HG03432 (cell line): ENCODE measurements at regions not wholly inside any gene's neighbourhood (a gene's known extent, or its start where the extent isn't known, plus 50 kb on each side); places are given as distances from the start of the nearest gene placed in this dataset.

Source experiments
- ATAC-seq: cut with Tn5 transposase; IDR thresholded peaks from one replicate; pipeline ENCODE4 v1.9.1; 2021; ENCODE audit warnings: mild to moderate bottlenecking, moderate library complexity; ENCODE audit not compliant: unreplicated experiment

DNA sequence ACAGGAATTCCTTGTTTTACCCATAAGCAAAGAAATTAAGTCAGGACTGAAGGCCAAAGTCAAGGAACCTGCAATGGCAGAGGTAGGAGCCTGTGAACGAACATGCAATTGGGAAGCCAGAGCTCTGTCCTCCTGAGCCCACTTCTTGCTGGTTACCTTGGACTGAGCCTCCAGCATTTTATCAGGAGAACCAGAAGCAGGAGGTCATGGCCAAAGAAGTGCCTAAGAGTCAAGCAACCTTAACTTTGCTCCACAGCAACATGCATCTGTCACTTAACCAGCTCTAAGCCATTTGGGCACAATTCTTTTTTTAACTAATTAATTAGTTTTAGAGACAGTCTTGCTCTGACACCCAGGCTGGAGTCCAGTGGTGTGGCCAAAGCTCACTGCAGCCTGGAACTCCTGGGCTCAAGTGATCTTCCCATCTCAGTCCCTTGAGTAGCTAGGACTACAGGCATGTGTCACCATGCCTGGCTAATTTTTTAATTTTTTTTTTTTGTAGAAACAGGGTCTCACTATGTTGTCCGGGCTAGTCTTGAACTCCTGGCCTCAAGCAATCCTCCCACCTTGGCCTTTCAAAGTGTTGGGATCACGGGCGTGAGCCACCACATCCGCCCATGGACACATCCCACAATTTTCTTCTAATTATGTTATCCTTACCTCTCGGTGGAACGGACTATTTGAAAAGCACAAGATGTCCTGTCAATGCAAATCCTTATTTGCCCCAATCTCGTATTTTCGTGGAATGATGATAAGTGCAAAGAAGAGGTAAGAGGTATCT lies 334.2 kb downstream of the CD83 start:
- ATAC-seq = no peak

DNA sequence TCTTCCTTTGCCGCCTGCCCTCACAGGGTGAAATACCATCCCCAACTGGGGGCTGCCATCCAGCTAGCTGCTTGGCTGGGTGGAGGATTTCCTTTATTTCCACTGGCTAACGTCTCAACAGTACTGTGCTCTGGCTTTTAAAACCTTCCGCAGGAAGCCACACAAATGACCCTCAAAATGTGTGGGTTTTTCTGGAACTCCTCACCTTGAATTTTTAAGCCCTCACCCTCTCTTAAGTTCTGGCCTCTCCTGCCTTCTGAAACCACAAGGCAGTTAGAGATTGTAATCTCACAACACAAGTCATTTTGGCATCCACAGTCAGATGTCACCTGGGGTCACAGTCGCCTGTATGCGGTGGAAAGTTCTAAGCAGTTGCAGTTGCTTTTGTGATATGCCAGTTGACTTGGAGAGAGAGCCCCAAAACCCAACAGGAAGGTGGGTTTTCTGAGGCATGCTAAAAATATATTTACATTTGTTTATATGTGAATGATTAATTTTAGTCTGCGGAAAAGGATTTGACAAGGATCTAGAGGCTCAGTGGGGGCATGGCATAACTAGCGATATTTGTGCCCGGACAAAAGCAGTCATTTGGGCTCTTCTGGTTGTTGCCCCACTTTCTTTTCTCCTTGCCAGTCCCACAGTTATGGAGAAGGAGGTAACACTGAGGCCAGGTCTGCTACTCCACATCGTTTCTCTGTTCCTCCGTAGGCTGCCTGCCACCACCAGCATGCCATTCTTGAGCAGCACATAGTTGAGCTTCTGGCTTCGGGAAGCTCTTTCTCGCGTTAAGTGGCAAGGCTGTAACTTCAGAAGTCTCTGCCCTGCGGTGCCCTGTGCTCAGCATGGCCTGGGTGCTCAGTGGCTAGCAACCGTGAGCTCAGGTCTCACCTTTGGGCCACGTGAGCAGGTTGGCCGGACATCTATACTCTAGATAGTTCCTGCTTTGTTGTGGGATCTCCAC lies 335.3 kb downstream of the CD83 start:
- peak; percentile 67 for ATAC-seq

DNA sequence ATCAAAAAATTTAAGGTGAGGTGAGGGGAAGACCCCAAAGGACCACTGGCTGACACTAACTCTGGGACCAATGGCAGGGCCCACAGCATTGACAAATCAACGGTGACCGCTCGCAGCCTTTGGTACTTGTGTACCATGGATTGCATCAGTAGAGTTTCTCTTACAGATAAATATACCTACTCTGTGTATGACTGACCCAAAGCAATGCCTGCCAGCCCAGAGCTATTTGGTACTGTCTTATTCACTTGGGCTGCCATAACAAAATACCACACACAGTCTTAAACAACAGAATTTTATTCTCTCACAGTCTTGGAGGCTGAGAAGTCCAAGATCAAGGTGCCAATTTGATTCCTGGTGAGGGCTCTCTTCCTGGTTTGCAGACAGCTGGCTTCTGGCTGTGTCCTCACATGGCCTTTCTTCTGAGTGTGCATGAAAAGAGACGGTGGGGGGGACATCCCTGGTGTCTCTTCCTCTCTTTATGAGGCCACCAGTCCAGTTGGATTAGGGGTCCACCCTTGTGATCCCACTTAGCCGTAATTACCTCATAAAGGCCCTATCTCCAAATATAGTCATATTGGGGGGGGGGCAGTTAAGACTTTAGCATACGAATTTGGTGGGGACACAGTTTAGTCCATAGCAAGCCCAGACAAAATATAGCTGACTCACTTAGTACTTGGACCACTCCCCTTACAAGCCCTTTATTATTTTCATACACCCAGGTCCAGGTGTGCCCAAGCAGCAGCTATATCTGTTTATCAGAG lies 336.3 kb downstream of the CD83 start:
- ATAC-seq = no peak

DNA sequence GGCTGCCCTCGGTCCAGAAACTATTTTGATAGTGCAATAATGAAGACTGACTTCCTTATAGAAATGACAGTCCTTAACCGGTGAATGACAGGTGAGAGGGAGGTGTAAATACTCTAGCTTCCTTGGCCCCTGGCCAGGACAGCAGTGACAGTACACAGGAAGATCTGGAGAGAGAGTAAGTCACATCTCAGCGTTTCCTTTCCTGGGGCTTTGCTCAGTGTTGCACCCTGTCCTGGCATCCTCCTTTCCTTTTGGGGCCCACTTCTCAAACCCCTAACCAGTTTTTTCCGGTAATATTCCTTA lies 336.9 kb downstream of the CD83 start:
- ATAC-seq = no peak

DNA sequence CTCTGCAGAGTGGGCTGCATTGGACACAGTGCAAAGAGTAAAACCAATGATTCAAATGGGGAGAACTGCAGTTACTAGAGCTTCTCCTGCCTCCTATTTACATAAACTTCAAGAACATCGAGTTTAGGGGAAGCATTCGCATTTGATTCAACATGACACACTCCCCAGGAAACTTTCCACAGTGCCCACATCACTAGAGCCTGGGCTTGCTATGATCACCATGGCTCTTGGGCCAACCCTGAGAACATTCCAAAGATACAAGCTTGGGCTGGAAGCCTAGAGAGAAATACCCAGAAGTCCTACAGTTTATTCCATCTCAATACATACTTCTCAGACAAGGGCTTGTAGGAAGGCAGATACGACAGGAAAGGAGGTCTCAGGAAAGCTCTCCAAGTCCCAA lies 337.9 kb downstream of the CD83 start:
- ATAC-seq = no peak

DNA sequence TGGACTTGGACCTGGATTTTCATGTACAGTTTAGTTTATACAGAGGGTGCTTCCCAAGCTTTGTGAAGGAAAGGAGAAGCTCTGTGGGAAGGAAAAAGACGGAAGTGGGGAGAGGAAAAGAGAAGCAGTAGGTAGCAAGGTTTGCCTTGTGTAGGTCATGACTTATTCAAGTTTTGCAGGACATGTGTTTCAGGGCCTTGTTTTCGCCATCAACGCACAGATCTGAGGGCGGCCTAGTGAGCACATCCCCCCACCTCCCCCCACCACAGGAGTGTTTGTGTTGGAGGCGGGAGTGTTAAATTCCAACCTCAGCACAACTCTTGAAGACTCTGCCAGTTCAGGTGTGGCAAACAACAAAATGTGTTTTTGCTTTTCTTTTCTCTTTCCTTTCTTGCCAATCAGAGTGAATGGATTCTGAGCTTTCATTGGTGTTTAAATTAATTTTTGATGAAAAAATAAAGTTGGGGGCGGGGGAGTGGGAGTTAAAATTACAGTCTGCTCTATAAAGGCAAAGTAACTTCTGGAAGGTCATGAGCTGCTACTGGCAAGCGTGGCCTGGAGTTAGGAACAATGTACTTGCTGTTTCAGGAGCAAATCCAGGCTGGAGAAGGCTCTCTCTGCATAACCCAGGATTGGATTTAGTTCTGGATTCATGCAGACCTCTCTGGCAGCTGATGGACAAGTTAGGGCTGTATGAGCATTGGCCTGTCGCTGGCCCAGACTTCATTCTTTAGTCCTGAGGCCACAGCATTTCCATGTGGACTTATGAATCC lies 338.5 kb downstream of the CD83 start:
- no peak for ATAC-seq

DNA sequence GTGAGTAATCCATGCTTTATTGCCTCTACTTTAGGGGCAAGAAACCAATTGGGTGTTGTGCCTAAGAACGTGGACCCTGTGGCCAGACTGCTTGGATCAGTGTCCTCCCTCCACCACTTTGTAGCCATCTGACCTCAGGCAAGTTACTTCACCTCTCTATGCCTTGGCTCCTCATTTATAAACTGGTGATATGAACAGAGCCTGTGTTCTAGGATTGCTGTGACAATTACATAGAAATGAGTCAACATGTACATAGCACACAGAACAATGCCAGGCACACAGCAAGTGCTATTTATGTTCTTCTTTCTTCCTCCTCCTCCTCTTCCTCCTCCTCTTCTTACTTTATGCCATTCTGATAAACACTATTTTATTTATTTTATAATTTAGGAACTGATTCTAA lies 339.4 kb downstream of the CD83 start:
- no peak for ATAC-seq

DNA sequence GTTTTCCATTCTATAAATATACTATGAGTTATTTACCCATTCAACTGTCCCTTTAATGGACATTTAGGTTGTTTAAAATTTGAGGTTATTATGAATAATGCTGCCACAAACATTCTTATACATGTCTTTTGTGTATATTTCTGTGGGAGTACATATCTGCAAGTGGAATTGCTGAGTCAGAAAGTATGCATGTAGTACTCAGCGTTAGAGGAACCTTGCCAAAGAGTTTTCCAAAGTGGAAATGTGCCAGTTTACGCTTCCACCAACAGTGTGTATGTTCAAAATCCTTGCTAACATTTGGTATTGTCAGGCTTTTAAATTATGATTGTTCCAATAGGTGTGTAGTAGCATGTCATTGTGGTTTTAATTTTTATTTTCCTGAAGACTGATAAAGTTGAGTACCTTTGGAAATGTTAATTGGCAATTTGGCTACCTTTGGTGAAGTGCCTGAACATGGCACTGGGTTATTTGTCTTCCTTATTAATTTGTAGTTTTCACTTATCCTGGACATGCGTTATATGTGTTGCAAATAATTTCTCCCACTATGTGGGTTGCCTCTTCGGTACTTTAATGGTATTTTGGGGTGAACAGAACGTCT lies 341.2 kb downstream of the CD83 start:
- no peak for ATAC-seq

DNA sequence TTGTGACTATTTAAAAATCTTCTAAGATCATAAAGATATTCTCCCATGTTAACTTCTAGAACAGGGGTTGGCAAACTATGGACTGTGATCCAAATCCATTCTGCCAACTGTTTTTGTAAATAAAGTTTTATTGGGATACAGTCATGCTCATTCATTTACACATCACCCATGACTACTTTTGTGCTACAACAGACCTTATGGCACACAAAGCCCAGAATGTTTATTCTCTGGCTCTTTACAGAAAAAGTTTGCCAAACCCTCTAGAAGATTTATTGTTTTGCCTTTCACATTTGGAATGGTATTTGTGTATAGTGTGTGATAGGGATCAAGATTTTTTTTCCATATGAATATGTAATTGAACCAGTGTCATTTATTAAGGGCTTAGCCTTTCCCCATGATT lies 341.7 kb downstream of the CD83 start:
- ATAC-seq = no peak

DNA sequence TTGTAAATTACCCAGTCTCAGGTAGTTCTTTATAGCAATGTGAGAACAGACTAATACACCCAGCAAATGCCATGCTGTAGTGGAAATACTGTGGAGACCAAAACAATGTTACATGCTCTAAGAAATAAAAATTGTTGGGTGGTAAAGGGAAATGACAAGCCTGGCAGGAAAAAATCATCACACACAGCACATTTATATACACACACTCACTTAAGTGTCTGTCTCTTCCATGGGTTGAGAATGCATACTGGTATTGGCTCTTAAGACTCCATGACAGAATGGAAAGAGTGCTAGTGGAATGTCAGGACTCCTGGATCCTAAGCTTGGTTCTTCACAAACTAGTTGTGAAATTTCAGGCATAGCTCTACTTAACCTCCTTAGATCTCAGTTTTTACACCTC lies 343.0 kb downstream of the CD83 start:
- no peak for ATAC-seq

DNA sequence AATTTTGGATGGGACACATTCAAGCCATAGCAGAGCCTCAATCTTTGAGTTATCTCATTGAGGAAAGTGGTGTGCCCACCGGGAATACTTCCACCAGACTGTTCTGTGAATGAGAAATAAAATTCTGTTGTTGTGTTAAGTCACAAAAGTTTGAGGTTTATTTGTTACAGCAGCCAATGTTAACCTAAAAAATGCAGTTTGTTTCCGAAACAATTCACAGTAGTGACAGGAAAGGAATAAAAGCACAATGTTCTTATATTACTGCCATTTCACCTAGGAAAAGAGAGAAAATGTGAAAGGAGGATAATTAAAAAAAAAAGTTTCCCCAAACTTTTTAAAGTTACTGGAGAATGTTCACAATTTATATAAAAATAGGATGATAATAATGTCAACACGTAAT lies 344.6 kb downstream of the CD83 start:
- no peak for ATAC-seq

DNA sequence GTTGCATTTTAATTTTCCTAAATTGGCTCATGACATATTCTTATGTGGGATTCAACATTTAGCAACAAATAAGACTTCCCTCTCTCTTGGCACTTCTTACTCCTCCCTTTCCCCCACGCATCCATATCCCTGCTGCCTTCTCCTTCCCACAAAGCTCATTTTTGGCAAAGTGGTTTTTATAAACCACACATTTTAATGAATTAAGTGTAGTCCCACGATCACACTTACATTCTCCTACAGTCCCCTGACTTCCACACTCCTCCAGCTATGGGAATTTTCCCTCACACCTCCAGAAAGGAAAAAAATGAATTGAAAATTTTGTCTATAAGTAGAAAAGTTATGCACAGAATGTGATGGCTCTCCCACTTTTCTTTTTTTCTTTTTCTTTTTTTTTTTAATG lies 345.0 kb downstream of the CD83 start:
- ATAC-seq = no peak

DNA sequence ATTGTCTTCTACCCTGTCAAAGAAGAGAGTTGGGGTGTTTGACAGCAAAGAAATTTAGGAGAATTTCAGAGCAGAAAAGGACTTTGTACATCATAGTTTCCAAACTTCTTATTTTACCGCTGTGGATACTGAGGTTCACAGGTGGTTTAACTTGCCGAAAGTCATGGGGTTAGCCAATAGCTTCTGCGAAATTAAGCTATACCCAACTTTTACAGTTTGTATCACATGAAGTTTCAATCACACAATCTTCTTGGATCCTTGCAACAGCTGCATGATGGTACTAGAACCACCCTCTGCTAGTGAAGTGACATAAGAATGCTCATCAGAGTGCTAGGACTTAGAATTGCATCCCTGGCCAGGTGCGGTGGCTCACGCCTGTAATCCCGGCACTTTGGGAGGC lies 345.5 kb downstream of the CD83 start:
- ATAC-seq = no peak

DNA sequence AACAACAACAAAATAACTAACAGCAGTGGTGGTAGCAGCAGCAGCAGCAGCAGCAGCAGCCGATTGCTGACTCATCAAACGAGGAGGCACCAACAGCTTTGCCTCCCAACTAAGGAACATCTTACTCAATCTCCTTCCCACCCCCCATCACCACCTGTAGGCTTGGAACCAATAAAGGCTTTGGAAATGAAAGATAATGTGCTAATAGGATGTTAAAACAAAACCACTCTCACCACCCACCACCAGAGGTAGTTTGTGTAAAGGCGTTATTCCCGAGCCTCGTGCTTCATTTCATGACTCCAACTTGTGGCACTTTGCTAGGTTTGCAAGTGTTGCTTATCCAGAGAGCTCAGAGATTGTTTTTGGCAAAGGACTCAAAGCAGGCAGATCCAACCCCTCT lies 346.5 kb downstream of the CD83 start:
- no peak for ATAC-seq

DNA sequence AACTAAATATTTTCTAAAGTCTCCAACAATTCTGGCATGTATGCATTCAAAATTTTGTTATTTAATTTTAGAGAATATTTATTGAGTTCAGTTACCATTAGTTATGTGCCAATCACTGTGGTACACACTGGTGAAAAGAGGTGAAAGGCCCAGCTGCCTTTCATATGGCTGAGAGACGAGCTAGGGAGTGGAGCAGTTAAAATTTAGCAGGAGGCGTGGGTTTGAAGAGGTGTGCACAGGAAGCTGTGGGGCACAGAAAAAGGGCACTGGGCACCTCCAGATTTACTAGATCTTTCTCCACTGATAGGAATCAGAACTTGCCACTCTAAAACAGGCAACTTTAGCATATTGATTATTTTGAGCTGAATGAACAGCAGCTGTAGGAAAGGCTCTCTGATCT lies 347.1 kb downstream of the CD83 start:
- ATAC-seq = no peak

DNA sequence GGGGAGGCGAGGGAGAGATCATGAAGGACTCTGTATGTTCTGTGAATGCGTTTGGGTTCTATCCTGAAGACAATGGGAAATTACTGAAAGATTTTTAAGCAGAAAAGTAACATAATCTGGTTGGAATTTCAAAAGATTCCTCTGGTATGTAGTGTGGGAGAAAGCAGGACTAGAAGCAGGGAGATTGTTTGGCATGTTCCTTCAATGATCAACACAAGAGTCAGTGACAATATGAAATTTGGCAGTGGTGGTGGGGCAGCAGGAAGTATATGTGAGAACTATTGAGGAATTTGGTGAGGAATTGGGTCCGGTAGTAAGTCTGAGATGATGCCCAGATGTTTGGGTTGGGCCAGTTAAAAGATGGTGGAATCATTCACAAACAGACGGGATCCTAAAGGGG lies 348.7 kb downstream of the CD83 start:
- ATAC-seq = no peak

DNA sequence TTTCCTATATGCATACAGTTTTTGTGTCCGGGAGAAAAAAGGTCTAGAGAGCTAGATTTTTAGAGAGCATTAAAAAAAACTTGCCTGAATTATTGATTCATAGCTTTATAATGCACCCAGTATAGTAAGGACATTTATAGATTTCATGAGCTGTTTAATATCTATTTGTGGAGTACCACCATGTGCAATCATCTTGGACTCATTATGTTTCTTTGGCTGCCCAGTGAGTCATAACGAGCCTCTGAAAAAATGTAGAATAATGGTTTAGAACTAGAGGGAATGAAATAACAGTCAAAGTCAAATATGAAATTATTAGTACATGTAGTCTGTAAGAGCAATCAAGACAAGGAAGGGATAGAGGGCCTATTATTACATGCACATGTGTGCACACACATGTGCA lies 350.0 kb downstream of the CD83 start:
- no peak for ATAC-seq

DNA sequence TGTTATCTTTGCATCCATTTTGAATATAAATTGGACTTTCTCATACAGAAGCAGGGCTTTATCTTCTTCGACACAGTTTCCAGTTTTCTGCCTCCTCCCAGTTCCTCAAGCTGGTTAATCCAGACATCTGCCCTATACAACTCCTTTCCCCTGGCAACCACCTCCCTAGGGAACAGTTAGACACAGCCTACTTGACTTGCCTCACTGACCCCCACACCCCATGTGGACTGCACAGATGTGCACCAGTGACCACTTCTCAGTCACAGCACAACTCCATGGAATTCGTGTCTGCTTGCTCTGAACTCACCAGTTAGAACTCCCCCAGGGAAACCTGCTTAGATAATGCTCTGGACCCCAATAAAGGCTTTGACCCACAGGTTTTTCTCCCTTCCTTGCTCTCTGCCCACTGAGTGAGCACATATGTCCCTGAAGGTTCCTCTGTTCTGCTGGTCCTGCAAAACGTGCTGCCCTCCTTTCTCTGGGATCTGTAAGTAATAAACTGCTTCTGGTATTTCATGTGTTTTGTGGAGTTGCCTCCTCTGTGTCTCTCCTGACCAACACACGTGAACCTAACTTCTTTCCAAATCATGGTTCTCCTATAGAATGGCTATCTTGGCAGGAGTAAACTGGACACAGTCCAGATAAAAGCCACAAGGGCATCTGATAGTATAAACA lies 351.2 kb downstream of the CD83 start:
- ATAC-seq = no peak

DNA sequence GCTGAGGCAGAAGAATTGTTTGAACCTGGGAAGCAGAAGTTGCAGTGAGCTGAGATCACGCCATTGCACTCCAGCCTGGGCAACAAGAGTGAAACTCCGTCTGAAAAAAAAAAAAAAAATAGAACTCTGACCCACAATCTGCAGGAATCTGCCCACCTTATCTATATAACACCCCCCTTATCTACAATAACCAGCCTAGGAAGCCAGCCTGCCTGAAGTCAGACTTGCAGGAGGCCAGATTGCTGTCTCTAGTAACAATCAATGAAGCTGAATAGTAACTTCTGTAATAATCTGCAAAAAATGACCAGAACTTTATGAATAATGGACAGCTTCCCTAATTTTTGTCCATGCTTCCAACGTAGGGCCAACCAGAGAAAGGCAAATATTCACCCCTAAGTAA lies 352.5 kb downstream of the CD83 start:
- no peak for ATAC-seq

DNA sequence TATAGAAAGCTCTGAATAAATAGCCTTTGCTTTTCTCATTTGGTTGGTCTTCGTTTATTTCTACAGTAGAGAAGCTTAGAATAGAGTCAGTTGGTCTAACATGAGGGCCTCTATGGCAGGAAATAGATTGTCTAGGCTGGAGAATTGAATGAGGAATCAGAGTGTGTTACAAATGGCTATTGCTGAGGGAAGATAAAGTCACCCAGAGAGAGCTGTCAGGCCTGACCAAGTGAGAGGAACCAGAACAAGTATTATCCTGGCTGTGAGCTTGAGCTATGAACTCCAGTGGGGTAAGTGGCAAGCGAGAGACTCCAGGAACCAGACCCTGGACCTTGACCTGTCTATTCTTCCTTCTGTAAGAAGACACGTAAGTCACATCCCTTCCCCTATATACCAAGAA lies 353.1 kb downstream of the CD83 start:
- no peak for ATAC-seq
